Caco-2 (cell line): ENCODE measurements at regions not wholly inside any gene's neighbourhood (a gene's known extent, or its start where the extent isn't known, plus 50 kb on each side); places are given as distances from the start of the nearest gene placed in this dataset.
A peak's percentile ranks its signal among the peaks of the same experiment; 100 is the strongest.

ENCODE experiments used
- BruUV-seq: library from RNA; stranded (reverse); fragments of 400-500 nt; replicated peaks from 2 replicates; lab custom pipeline; 2021; lab: Mats Ljungman, UMichigan
- CTCF ChIA-PET: fragments of 300-600 bp; sonication (Branson Sonifier 250); formaldehyde crosslinking; loops from one replicate; lab custom pipeline; 2022; ENCODE audit warnings: antibody characterized with exemption; lab: Charles Lee
- POLR2A ChIA-PET: fragments of 300-600 bp; sonication (Branson Sonifier 250); formaldehyde crosslinking; loops from one replicate; lab custom pipeline; 2022; ENCODE audit warnings: antibody characterized with exemption; lab: Charles Lee
- DNase-seq, 2 experiments: peaks; one replicate each; pipeline versions ENCODE4 v3.0.0 to v3.0.0-alpha.2; 2020 to 2022
- H3K27me3 ChIP-seq: replicated peaks from 2 replicates; pipeline ENCODE4 v1.6.0; 2011; ENCODE audit warnings: low read length; ENCODE audit not compliant: control insufficient read depth, insufficient read depth
- H3K36me3 ChIP-seq: 2 replicates; pipeline ENCODE4 v1.5.1; 2011; ENCODE audit warnings: low read length; ENCODE audit not compliant: control insufficient read depth, insufficient read depth
- H3K4me1 ChIP-seq: fragments of 250-450 bp; sonication (Bioruptor Pico); 2 replicates; pipeline ENCODE4 v1.5.1; 2020; ENCODE audit warnings: mild to moderate bottlenecking
- H3K4me3 ChIP-seq: 2 replicates; pipeline ENCODE4 v1.5.1; 2011; ENCODE audit warnings: low read depth, mild to moderate bottlenecking, control low read depth, low read length
- H3K9me3 ChIP-seq: fragments of 250-450 bp; sonication (Bioruptor Pico); 2 replicates; pipeline ENCODE4 v1.5.1; 2020; ENCODE audit warnings: mild to moderate bottlenecking, moderate library complexity
- H3K27ac Mint-ChIP-seq: one replicate; pipeline ENCODE4 v1.8.0; 2022; ENCODE audit warnings: mixed read lengths; ENCODE audit not compliant: unreplicated experiment
- H3K27me3 Mint-ChIP-seq: one replicate; pipeline ENCODE4 v1.8.0; 2022; ENCODE audit warnings: mixed read lengths; ENCODE audit not compliant: insufficient read depth, unreplicated experiment
- H3K36me3 Mint-ChIP-seq: one replicate; pipeline ENCODE4 v1.8.0; 2022; ENCODE audit warnings: mild to moderate bottlenecking, mixed read lengths; ENCODE audit not compliant: insufficient read depth, unreplicated experiment
- H3K4me1 Mint-ChIP-seq: one replicate; pipeline ENCODE4 v1.8.0; 2022; ENCODE audit warnings: low read depth, mixed read lengths; ENCODE audit not compliant: unreplicated experiment
- H3K4me3 Mint-ChIP-seq: one replicate; pipeline ENCODE4 v1.8.0; 2022; ENCODE audit warnings: mild to moderate bottlenecking, moderate library complexity, mixed read lengths; ENCODE audit not compliant: unreplicated experiment
- H3K9me3 Mint-ChIP-seq: one replicate; pipeline ENCODE4 v1.8.0; 2022; ENCODE audit warnings: mixed read lengths; ENCODE audit not compliant: unreplicated experiment
- intact Hi-C: fragments of 100-400 bp; cut with micrococcal nuclease; formaldehyde crosslinking; loops from one replicate; pipeline ENCODE4 v1.10.0; 2022; ENCODE audit not compliant: unreplicated experiment
- TF ChIP-seq, protein P1 (sequence below), 2 experiments: fragments of 200-600 bp in 1 of 2; IDR thresholded peaks; 1 replicate in 1 of 2; 2 replicates in 1 of 2; pipeline versions ENCODE4 v1.5.1 to v1.8.0; 2011 to 2022; ENCODE audit warnings: antibody characterized with exemption in 1 of 2, control low read depth in 1 of 2, inconsistent platforms in 1 of 2, low read depth in 1 of 2, low read length in 1 of 2, mild to moderate bottlenecking in 1 of 2, moderate library complexity in 1 of 2; ENCODE audit not compliant: insufficient read depth in 1 of 2, severe bottlenecking in 1 of 2, unreplicated experiment in 1 of 2

DNA sequence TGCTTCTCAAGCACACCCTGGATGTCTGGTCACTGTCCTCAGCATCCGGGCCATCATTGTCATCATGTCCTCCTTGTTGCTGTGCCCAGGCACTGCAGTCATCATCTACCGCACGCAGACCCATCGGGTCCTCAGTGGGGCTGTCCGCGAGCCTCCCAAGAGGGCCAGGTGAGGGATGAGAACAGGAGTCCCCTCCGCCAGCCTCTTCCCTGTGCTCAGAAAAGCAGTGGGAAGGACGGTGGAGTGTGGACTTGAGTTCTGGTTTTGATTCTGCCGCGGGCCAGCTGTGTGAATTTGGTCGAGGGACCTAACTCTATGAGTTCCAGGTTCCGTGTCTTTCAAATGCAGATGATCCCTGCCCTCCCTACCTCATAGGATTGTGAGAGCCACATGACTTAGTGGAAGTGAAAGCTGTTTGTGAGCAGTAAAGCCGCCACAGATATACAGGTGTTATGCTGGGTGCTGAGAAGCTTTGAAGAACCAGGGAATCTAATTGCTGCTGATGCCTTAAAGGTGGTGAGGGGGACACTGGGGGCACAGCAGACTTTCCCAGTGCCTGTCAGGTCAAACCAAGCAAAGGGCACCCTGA lies 122.9 kb upstream of the RAP1B start:
- no peak overlapping the region for H3K27ac Mint-ChIP-seq
- CTCF ChIA-PET, result interaction anchor here (0.5 to 0.6 kb wide), 3 partner anchors 9 to 1419 kb away, joined by 3 read pairs; no protein-coding TSS in a partner anchor
- TF ChIP-seq, protein P1, sequence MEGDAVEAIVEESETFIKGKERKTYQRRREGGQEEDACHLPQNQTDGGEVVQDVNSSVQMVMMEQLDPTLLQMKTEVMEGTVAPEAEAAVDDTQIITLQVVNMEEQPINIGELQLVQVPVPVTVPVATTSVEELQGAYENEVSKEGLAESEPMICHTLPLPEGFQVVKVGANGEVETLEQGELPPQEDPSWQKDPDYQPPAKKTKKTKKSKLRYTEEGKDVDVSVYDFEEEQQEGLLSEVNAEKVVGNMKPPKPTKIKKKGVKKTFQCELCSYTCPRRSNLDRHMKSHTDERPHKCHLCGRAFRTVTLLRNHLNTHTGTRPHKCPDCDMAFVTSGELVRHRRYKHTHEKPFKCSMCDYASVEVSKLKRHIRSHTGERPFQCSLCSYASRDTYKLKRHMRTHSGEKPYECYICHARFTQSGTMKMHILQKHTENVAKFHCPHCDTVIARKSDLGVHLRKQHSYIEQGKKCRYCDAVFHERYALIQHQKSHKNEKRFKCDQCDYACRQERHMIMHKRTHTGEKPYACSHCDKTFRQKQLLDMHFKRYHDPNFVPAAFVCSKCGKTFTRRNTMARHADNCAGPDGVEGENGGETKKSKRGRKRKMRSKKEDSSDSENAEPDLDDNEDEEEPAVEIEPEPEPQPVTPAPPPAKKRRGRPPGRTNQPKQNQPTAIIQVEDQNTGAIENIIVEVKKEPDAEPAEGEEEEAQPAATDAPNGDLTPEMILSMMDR (IDR thresholded peaks at IDR 0.05; ENCODE audit: insufficient read depth in 1 of 2, low read depth in 1 of 2, low read length in 1 of 2, severe bottlenecking in 1 of 2, unreplicated experiment in 1 of 2), result no peak
- BruUV-seq, result no TSS peak
- H3K36me3 ChIP-seq, result no peaks in the 10 kb centered on the region
- POLR2A ChIA-PET, result no interaction called here
- H3K4me3 Mint-ChIP-seq, result no peak overlapping the region
- H3K4me1 ChIP-seq, result peaks cover 4% of the 10 kb centered on the region; the same call in 1 of the 2 replicates
- no peaks in the 10 kb centered on the region for H3K27me3 Mint-ChIP-seq
- H3K27me3 ChIP-seq, result no peaks in the 10 kb centered on the region
- intact Hi-C loops, result no loop called here
- H3K4me1 Mint-ChIP-seq, result peaks cover 16% of the 10 kb centered on the region
- no peak for DNase-seq
- no peaks in the 10 kb centered on the region for H3K9me3 ChIP-seq
- no peaks in the 10 kb centered on the region for H3K36me3 Mint-ChIP-seq
- no peak overlapping the region for H3K4me3 ChIP-seq
- no peaks in the 10 kb centered on the region for H3K9me3 Mint-ChIP-seq

DNA sequence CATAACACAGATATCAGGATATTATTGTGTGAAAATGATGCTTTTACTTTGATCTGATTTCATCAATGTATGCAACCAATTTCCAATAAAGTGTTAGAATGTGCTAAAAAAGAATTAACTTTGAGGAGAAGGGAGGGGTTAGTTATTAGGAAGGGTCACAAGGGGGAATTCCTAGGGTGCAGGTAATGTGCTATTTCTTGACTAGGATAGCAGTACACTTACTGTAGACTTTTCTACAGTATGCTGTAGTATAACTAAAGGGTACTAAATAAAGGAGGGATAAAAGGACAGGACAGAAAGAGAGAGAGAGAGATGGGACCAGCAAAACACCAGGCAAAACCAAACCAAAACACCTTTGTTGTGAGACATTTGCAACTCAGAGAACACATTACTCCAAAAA lies 121.4 kb upstream of the RAP1B start:
- Histone ChIP-seq H3K4me1 (peaks cover 4% of the 10 kb centered on the region; the same call in 1 of the 2 replicates), H3K9me3 (no peaks in the 10 kb centered on the region), H3K36me3 (no peaks in the 10 kb centered on the region), H3K27me3 (no peaks in the 10 kb centered on the region), H3K4me3 (no peak overlapping the region)
- Mint-ChIP-seq H3K36me3 (no peaks in the 10 kb centered on the region), H3K4me3 (no peak overlapping the region), H3K9me3 (no peaks in the 10 kb centered on the region), H3K4me1 (peaks cover 12% of the 10 kb centered on the region), H3K27ac (no peak overlapping the region), H3K27me3 (no peaks in the 10 kb centered on the region)
- DNase-seq, result no peak
- CTCF ChIA-PET, result no interaction called here
- intact Hi-C loops, result no loop called here
- BruUV-seq, result no TSS peak
- TF ChIP-seq, protein P1 (IDR thresholded peaks at IDR 0.05; ENCODE audit: insufficient read depth in 1 of 2, low read depth in 1 of 2, low read length in 1 of 2, severe bottlenecking in 1 of 2, unreplicated experiment in 1 of 2), result no peak
- POLR2A ChIA-PET, result no interaction called here

DNA sequence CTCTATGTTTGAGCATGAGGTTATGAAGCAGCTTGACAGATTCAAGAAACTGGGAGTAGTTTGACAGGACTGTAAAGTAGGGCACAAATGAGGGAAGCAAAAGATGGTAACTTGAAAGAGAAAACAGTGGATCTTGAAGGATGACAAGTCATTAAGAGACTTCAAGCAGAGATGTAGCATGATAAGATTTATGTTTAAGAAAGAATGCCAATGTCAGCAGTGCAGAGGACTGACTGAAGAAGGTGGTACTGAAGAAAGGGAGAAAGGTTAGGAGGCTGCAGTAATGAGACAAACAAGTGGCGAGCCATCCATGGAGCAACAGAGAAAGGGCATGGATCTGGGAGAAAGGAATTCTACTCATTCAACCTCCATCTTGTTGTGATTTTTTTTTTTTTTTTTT lies 120.2 kb upstream of the RAP1B start:
- peaks cover 6% of the 10 kb centered on the region for H3K4me1 Mint-ChIP-seq
- H3K4me1 ChIP-seq, result peaks cover 4% of the 10 kb centered on the region; the same call in 1 of the 2 replicates
- no peaks in the 10 kb centered on the region for H3K36me3 Mint-ChIP-seq
- peak overlapping the region; percentile 6 for H3K27ac Mint-ChIP-seq
- no peaks in the 10 kb centered on the region for H3K9me3 Mint-ChIP-seq
- no peaks in the 10 kb centered on the region for H3K36me3 ChIP-seq
- H3K4me3 ChIP-seq, result no peak overlapping the region
- DNase-seq, result no peak
- H3K4me3 Mint-ChIP-seq, result no peak overlapping the region
- CTCF ChIA-PET, result no interaction called here
- TF ChIP-seq, protein P1 (IDR thresholded peaks at IDR 0.05; ENCODE audit: insufficient read depth in 1 of 2, low read depth in 1 of 2, low read length in 1 of 2, severe bottlenecking in 1 of 2, unreplicated experiment in 1 of 2), result no peak
- no peaks in the 10 kb centered on the region for H3K9me3 ChIP-seq
- no peaks in the 10 kb centered on the region for H3K27me3 ChIP-seq
- no peaks in the 10 kb centered on the region for H3K27me3 Mint-ChIP-seq
- intact Hi-C loops, result no loop called here
- BruUV-seq, result no TSS peak
- POLR2A ChIA-PET, result no interaction called here
